Activated CD4-positive, alpha-beta T cell treated with anti-CD3 and anti-CD28 coated beads, Interleukin-2, amount 50 U/mL, for 1 hour (primary cell): ENCODE measurements at regions not wholly inside any gene's neighbourhood (a gene's known extent, or its start where the extent isn't known, plus 50 kb on each side); places are given as distances from the start of the nearest gene placed in this dataset.
A peak's percentile ranks its signal among the peaks of the same experiment; 100 is the strongest.

Source experiments
- DNase-seq: peaks from one replicate; pipeline ENCODE4 v3.0.0-alpha.2; 2020

GRCh38 chr11:11173316-11174025 is 179.6 kb downstream of the CSNK2A3 start:
- no peak for DNase-seq

GRCh38 chr11:11171854-11172253 is 181.2 kb downstream of the CSNK2A3 start:
- no peak for DNase-seq

- no peak for DNase-seq
These were observed 181.8 kb downstream of the CSNK2A3 start for GRCh38 chr11:11171285-11171684.

- no peak for DNase-seq
These were observed 182.5 kb downstream of the CSNK2A3 start for GRCh38 chr11:11170352-11171084.

DNA sequence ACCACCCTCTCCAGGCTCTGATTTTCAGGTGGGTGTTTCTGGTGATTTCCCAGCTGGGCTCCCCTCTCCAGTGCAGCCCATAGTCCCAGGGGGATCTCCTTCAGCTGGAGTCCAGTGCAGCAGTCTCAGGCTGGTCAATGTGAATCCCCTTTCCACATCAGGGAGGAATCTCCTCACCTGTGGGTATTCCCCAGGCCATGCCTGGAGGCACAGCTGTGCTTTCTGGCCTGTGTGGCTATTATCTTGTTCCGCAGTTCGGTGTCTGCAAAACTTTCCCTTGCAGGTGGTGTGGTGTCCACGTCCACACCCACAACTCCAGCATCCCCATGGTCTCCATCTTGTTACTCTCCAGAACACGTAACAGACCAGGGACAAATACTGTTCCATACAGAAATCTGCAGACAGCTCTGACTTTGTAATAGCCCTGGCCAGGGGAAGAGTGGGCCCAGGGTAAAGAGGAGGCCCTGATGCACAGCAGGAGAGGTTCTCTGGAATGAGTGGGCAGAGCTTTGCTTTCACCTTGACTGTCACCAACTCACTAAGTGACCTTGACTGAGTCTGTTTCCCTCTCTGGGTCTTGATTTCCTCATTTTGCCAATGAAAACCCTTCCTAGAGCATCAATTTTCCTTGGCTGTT is 183.2 kb downstream of the CSNK2A3 start:
- no peak for DNase-seq

DNA sequence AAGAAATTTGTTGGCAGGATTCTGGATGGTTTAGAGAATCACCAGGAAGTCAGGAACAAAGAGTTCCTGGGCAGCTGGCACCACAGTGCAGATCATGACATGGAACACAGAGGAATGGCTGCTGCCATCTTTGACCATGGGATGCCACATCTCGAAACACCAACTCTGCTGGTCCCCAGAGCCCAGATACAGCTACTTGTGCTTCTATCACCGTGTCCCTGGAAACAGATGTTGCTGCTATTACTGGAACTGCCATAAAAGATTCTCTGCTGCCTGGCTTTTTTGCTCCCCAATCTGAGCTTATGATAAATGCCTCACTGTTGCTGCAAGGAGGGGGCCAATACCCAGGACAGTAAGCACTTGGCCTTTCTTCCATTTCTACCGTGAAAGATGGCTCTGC is 185.2 kb downstream of the CSNK2A3 start:
- no peak for DNase-seq

DNA sequence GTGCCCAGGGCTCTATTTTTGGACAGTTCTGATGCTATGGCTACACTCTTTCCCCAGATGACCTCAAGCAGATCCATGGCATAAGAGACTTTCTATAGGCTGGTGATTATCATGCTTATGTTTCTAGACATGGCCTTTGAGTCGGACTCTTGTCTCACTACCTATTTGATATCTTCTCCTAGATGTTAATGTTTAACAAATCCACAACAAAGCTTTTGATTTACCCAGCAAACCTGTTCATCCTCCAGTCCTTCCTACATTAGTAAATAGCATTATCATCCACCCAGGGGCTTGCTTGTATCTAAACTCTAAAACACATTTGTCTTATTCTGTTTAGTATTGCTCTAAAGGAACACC is 188.7 kb downstream of the CSNK2A3 start:
- DNase-seq = no peak

- no peak for DNase-seq
These were observed 189.2 kb downstream of the CSNK2A3 start for GRCh38 chr11:11163669-11164333.

DNA sequence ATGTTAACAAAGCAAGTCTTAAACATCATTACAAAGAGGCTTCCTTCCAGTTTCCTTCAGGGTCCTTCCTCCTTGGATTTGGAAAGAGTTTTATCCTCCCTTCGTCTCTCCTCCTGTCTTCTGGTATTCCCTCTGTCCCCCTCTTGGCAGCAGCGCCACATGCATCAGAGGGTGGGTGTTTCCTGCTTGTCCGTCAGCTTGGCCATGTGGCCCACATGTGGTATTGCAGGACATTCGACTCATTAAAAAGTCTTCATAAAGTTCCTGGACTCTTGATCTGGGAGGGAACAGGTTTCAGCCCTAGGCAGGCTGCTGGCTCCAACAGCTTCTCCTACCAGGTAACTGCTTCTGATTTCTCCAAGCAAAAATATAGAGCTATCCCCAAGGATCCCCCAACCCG is 189.8 kb downstream of the CSNK2A3 start:
- DNase-seq = no peak

DNA sequence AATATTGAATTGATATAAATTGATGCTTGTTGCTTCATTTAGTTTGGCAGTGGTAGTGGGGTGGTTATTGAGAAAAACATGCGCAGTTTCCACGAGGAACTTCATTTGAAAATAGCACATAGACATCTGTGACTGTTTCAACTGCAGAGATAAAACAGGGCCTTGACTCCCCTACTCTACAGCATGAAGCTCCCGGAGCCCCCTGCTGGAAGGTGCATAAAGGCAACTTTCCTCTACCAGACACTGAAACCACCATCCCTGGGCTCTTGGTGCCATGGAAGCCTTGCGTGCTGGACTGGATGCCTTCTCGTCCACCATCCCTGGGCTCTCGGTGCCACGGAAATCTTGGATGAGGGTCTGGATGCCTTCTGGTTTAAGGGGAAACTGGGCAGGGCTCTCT is 195.9 kb downstream of the CSNK2A3 start:
- DNase-seq = peak; percentile 70

DNA sequence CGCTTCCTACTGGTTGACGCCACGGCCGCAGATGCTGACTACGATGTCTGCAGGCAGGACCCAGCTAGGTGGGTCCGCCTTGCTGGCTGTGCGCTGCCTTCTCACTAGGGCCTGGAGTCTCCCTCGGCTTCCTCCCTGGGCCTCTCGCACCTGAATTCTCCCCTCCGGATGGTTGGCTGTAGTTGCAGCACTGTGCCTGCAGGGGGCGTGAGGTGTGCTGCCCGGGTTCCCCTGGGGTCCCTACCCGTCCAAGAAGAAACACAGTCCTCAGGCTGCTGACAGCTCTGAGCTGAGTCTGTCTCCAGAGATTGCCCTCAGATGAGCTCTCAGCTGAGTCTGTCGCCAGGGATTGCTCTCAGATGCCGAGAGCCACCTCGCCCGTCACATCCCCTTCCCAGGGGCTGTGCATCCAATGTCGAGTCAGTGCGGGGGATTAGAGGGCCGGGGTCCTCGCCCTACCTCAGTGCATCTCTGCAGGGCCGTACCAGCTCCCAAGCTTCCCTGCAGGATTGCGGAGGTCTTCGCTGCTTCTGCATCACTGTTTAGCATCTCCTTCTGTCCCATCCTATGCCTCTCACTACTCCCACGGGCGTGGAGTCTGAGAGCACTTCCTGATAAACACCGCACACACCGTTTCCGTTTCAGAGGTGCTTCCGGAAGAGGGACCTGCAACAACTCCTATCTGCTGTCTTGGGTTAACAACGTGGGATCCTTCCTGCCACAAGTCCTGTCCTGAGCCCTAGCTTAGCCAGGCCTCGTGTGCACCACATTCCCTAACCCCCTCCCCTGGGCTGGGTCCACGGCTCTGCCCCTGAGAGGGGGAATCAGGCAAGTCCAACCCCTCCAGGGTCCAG is 196.9 kb downstream of the CSNK2A3 start:
- DNase-seq = peak; percentile 64

- DNase-seq = no peak
These were observed 200.2 kb downstream of the CSNK2A3 start for GRCh38 chr11:11152877-11153276.

DNA sequence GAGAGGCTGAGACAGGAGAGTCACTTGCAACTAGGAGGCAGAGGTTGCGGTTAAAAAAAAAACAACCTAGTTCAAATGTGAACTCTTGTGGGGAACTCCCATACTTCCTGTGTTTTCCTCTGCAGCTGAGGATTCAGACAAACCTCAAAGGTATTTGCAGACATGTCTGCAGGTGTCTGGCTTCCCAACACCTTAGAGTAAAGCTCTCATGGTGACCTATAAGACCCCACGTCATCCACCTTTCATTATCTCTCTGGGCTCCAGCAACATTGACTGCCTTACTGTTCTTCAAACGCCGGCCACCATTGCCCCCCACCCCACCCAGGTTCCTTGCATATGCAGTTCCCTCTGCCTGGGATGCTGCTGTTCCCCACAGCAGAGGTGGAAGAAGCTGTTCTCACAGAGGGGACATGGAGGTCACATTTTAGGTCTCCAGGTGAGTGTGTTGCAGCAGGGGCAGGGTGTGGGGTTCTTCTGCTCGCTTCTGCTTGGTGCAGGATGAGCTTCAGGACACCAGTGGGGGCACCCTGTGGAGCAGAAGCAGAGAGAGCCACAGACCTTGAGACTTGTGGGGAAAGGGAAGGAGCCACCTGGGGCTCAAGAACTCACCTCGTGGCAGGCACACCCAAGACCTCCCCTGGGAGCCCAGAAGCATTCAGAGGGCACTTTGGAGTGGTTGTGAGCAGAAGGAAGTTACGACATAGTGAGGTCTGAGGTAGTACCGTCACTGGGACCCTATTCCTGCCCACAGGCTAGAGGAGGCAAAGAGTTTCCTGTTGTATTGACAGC is 203.2 kb downstream of the CSNK2A3 start:
- peak; percentile 52 for DNase-seq

DNA sequence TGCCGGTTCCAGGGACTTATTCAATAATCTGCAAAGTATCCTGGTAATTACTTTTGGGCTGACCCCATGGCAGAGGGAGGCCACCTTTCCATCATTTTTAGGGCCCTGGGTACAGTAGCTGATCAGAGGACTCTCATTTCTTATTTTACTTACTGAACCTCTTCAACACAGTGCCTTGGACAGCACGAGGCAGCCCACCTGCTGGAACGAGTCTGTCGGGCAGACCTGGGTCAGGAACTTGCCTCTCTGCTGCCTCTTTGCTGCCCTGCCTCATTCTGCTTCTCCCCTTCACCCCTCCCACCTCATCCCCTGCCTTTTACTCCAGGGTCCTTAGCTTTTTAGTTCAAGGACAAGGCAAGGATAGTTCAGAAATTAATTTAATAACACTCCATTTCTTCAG is 204.5 kb downstream of the CSNK2A3 start:
- DNase-seq = no peak

DNA sequence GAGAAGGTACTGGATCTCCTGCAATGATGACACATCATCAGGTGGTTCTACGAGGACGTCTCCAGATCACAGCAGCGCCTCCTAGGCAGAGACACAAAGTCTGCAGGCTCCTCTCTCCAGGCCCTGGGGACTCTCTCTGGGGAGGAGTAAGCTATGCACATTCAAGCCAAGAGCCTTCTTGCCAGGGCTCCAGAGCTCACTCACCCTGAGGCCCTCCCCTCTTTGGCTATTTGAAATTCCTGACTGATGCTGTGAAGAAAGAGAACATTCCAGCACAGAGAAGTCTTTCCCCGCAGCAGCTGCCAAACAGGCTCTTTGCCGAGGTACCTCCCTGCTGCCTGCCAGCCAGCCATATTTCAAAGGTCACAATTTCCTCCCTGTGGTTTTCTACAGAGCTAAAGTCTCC is 204.9 kb downstream of the CSNK2A3 start:
- DNase-seq = peak; percentile 52

GRCh38 chr11:11146830-11147229 is 206.2 kb downstream of the CSNK2A3 start:
- DNase-seq = no peak

DNA sequence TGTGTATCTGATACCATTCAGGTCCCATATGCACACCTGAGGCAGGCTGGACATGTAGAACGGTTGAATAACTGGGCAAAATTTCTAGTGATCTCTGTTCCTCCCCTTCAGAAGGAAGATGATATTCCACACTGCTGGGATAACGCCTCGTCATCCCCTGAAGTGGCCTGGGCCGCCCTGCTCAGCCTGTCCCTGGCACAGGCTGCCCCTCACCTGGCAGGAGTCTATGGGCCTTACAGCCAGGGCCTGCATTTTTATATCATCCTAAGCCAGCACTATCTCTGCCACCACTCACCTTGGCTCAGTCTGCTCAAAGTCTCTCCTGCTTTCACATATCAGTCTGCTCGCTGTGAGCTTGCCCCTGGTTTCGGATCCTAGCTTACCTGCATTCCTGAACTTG is 209.2 kb downstream of the CSNK2A3 start:
- DNase-seq = no peak

DNA sequence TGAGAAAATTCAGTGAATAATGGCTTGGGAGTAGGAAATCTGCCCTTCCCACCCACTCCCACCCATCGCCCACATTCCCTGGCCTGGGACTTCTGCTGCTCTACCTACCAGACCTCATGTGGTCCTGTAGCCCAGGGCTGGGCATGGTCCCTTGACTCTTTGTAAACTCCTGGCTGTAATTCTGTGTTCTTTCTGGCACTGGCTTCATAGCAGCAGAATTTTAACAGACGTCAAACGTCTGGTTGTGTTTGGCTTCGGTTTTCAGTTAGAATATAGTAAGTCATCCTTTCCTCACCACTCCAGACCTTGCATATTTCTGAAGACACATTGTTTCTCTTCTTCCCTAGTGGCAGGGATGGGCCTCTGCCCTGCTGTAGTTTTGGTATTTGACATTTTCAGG is 210.6 kb downstream of the CSNK2A3 start:
- DNase-seq = no peak

GRCh38 chr11:11141065-11141464 is 212.0 kb downstream of the CSNK2A3 start:
- no peak for DNase-seq

DNA sequence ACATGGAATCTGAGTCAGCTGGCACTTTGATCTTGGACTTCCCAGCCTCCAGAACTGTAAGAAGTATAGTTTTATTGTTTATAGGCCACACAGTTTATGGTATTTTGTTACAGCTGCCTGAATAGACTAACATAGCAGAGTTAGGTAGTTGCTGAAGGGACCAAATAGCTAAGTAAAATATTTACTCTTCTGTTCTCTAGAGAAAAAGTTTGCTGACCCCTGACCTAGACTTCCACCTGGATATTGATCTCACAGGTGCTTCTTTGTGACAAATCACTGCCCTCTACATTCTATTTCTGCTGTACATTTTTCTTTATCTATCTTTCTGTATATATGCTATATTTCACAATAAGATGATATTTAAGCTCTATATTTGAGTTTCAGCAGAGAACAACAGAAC is 212.5 kb downstream of the CSNK2A3 start:
- no peak for DNase-seq

GRCh38 chr11:11137339-11137738 is 215.7 kb downstream of the CSNK2A3 start:
- DNase-seq = no peak
